ENCODE measurements at regions not wholly inside any gene's neighbourhood (a gene's known extent, or its start where the extent isn't known, plus 50 kb on each side); places are given as distances from the start of the nearest gene placed in this dataset.

- dilution Hi-C loops (cut with MboI; ENCODE audit: extremely low pct_ligation_motif_present, low sequenced_read_pairs), result no loop called here
Observed at GRCh38 chr3:10641760-10642159, 136.4 kb upstream of the ATP2B2 start.

More at GRCh38 chr3:10641760-10642159, 136.4 kb upstream of the ATP2B2 start:
- POLR2A ChIA-PET, result no interaction called here
- DNase-seq (ENCODE audit: low read depth, low spot score) (no peak), FAIRE-seq (no peak)
- BruUV-seq (replicated peaks), result no TSS peak
- no peaks in the 10 kb centered on the region for H3K79me2 ChIP-seq (ENCODE audit: control insufficient read depth, insufficient read depth, low read length)
- no peaks in the 10 kb centered on the region for H4K20me1 ChIP-seq (replicated peaks; ENCODE audit: control insufficient read depth, extremely low read depth, insufficient read depth, low read length)
- H3K27me3 ChIP-seq (ENCODE audit: control insufficient read depth in 2 of 2, insufficient read depth in 2 of 2, low read length in 2 of 2), result no peaks in the 10 kb centered on the region
- H3K36me3 ChIP-seq (ENCODE audit: control insufficient read depth in 2 of 2, extremely low read depth in 1 of 2, insufficient read depth in 2 of 2, low read length in 2 of 2), result no peaks in the 10 kb centered on the region
- no peak overlapping the region for H3K4me3 ChIP-seq (replicated peaks in 1 of 3; ENCODE audit: insufficient read depth in 1 of 3, low read depth in 1 of 3, low read length in 3 of 3)
- no peaks in the 10 kb centered on the region for H3K9me3 ChIP-seq (replicated peaks; ENCODE audit: control insufficient read depth, insufficient read depth, low read length)
- no peak overlapping the region for H3K4me2 ChIP-seq (ENCODE audit: insufficient read depth, low read length)
- no peaks in the 10 kb centered on the region for H3K4me1 ChIP-seq (ENCODE audit: control insufficient read depth, extremely low read depth, insufficient read depth, low read length)
- H3K9me1 ChIP-seq (replicated peaks; ENCODE audit: control insufficient read depth, extremely low read depth, insufficient read depth, low read length), result no peaks in the 10 kb centered on the region
- intact Hi-C loops (cut with micrococcal nuclease), result no loop called here
- no peak overlapping the region for H2AFZ ChIP-seq (ENCODE audit: low read depth, low read length)
- H3K9ac ChIP-seq (replicated peaks; ENCODE audit: extremely low read depth, insufficient read depth, low read length), result no peak overlapping the region
- CTCF ChIA-PET, result no interaction called here
- TF ChIP-seq POLR2A (IDR thresholded peaks at IDR 0.05; ENCODE audit: low read depth, low read length) (no peak), EZH2 (IDR thresholded peaks at IDR 0.05; ENCODE audit: borderline replicate concordance, low read depth, low read length, severe bottlenecking) (no peak), JUN (IDR thresholded peaks at IDR 0.05; ENCODE audit: borderline replicate concordance, insufficient read depth, insufficient read length, low read depth) (no peak), POLR2AphosphoS5 (IDR thresholded peaks at IDR 0.05; ENCODE audit: insufficient read depth, low read depth, low read length) (no peak), MAX (IDR thresholded peaks at IDR 0.05; ENCODE audit: insufficient read depth, insufficient read length) (no peak), GATA2 (IDR thresholded peaks at IDR 0.05; ENCODE audit: insufficient read depth, insufficient read length, low read depth, low read length) (no peak), FOS (IDR thresholded peaks at IDR 0.05; ENCODE audit: borderline replicate concordance, insufficient read depth, low read length) (no peak), MYC (IDR thresholded peaks at IDR 0.05; ENCODE audit: low read depth, low read length) (no peak)
- TF ChIP-seq, protein P1, sequence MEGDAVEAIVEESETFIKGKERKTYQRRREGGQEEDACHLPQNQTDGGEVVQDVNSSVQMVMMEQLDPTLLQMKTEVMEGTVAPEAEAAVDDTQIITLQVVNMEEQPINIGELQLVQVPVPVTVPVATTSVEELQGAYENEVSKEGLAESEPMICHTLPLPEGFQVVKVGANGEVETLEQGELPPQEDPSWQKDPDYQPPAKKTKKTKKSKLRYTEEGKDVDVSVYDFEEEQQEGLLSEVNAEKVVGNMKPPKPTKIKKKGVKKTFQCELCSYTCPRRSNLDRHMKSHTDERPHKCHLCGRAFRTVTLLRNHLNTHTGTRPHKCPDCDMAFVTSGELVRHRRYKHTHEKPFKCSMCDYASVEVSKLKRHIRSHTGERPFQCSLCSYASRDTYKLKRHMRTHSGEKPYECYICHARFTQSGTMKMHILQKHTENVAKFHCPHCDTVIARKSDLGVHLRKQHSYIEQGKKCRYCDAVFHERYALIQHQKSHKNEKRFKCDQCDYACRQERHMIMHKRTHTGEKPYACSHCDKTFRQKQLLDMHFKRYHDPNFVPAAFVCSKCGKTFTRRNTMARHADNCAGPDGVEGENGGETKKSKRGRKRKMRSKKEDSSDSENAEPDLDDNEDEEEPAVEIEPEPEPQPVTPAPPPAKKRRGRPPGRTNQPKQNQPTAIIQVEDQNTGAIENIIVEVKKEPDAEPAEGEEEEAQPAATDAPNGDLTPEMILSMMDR (IDR thresholded peaks at IDR 0.05; ENCODE audit: extremely low read depth in 1 of 2, insufficient read depth in 1 of 2, low read depth in 1 of 2, low read length in 2 of 2), result no peak
- no peak overlapping the region for H3K27ac ChIP-seq (ENCODE audit: insufficient read depth, low read depth, low read length)
